Left lobe of liver (tissue), 2 donors: ENCODE measurements at regions not wholly inside any gene's neighbourhood (a gene's known extent, or its start where the extent isn't known, plus 50 kb on each side); places are given as distances from the start of the nearest gene placed in this dataset.

ENCODE experiments used
- ATAC-seq: fragments of 200-7000 bp; cut with Tn5 transposase; one replicate; pipeline ENCODE4 v1.9.1; 2020; ENCODE audit warnings: mild to moderate bottlenecking, moderate library complexity
- DNase-seq: peaks from one replicate; pipeline ENCODE4 v3.0.0-alpha.2; 2020; ENCODE audit warnings: low spot score
- donor health status: DM: no; HTN: no; CAD: no; lungs with moderate emphysema.
- donor health status: DM: no; HTN: yes; CAD: no.

GRCh38 chr2:145321344-145321743 is 801.4 kb upstream of the ZEB2 start:
- ATAC-seq (no peak), DNase-seq (no peak)

DNA sequence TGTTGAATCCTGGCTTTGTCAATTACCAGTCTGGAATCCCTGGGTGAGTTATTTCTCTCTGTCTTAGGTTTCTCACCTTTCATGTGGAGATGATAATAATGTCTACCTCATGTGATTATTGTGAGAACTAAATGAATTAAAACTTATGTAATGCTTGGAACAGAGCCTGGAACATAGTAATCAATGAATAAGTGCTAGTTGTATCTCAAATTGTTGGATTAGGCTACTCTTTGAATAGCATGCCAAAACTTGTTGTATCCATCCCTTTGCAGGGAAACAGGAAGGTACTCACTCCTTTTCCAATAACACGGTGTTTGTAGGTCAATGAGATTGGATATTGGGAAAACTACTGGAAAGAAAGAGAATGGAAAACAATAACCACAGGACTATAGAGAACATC is 796.6 kb upstream of the ZEB2 start:
- ATAC-seq (no peak), DNase-seq (no peak)

DNA sequence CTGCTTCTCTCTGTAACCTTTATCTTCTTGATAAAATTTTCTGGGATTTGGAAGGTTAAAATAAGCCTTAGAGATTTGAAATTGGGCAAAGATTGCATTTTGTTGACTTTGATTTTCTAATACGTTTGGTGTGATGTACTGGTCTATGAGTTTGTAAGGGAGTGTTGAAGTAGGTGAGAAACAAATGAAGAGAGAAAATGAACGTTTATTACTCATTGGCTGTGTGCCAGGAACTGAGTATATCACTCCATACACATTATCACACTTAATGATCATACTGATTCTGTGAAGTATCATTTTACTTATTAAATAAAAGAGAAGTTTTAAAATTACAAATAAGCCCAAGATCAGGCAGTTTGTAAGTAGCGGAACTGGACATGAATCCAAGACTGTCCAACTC is 795.1 kb upstream of the ZEB2 start:
- ATAC-seq (no peak), DNase-seq (no peak)

- ATAC-seq, result no peak
- no peak for DNase-seq
Measured at GRCh38 chr2:145314119-145314633, 794.3 kb upstream of the ZEB2 start.

DNA sequence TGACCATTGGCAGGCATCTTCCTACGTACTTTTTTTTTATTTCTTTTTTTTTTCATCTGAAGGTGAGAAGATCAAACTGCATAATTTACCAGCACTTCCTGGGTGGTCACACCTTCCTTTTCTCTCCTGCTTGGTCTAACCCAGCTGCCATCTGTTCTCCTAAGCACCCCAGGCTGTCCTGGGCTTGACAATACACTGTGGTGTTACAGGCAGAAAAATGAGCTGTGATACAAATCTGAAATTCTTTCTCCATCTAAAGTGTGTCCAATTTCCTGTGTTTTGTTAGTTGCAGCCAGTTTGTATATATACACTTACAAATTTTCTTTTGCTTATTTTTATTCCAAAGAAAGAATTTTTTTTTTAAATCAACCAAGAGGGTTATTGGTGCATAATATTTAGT is 786.0 kb upstream of the ZEB2 start:
- DNase-seq (no peak), ATAC-seq (no peak)

DNA sequence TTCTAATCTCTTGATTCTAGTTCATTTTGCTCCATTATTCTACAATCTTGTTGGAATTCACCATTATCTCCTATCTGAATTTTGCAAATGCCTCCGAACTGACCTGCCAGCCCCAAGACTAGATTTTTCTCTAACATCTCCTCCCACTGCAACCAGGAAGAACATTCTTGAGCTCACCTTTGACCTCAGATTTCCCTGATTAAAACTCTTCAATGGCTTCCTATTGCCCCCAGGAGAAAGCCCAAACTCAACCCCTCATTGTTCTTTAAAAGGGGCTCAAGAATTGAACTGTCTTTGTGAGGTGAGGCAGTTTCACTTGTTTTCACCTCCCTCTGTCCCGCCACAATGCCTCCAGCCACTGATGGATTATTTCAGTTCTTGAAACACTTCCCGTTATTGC is 784.6 kb upstream of the ZEB2 start:
- DNase-seq, result no peak
- ATAC-seq, result no peak

DNA sequence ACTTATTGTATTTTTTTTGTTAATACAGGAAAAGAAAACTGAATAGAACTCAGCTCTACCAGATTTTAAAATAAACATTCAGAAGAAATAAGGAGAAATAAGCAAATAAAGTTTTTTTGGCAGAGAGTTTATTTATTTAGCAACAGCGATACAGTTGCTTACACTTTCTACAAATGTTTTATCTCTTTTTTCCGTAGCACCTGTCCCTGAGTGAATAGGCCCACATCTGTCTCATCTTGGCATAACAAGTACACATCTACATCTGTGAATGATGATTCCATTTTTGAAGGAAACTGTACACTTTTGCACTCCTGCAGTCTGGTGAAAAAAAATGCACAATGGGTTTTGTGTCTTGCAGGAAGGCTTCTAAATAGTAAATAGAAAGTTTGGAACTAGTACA is 783.6 kb upstream of the ZEB2 start:
- no peak for DNase-seq
- ATAC-seq, result no peak

DNA sequence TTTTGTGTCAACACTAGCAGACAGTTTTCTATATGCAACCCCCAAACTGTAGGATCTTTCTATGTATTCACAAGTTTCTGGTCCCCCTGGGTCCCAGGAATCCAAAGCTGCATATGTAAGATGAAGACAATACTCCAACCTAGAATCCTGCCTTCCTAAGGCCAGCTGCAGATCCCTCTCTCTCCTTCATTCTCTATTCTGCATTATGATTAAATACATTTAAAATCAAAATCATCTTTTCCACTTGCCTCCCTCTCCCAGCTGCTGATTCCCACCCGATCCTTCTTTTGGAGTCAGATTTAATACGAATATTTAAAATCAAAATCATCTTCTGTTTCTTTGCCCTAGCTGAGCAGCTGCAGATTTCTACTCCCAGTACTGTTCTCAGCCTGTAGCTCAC is 783.0 kb upstream of the ZEB2 start:
- ATAC-seq (no peak), DNase-seq (no peak)

DNA sequence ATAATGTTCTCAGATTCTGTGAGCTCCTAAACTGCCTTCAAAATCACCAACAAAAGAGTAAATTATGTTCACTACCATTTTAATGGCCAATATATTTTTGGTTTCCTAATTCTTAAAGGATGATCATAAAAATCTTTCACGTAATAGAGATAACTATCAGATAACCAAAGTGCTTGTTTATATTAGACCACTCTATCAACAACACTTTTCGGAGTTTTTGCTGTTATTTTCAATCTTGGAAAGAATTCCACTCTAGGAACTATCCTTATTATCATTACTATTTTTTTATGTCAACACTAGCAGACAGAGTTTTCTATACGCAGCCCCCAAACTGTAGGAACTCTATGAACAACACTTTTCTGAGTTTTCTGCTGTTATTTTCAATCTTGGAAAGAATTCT is 782.5 kb upstream of the ZEB2 start:
- DNase-seq (no peak), ATAC-seq (no peak)

DNA sequence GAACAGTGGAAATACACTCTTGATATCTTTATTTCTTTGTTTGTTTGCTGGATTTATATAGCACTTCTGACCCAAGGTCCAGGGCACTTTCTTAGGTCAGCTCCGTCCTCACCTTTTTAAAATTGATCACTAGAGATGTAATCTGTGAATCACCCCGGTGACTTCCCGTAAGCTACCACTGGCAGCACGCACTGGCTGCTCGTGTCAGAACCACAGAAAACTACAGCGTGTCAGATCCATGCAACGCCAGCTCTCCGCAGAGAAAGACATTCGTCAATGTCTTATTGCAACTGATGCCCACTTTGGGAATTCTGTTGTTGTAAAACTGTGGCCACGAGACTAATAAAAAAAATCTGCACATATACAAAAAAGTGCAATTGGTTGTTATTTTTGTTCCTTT is 779.4 kb upstream of the ZEB2 start:
- DNase-seq (no peak), ATAC-seq (no peak)

GRCh38 chr2:145292166-145292565 is 772.2 kb upstream of the ZEB2 start:
- DNase-seq (no peak), ATAC-seq (no peak)

GRCh38 chr2:145290986-145291385 is 771.1 kb upstream of the ZEB2 start:
- no peak for DNase-seq
- no peak for ATAC-seq

DNA sequence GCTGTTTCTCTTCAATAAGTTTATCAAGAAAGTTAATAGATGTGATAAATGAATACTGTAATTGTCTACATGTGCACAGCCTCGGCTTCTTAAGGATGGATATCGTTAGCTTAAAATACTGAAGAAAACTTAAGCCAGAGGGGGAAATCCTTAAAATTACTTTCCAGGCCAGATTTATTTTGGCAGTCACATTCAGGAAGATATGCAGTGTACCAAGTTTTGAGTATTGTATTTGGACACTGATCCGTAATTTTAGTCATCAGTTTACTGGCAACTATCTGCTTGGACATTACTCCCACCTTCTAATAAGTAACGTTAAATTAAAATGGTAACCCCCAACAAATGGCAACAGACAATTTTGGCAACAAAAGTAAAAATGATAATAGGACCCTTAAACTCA is 770.0 kb upstream of the ZEB2 start:
- DNase-seq, result no peak

GRCh38 chr2:145288650-145289496 is 769.0 kb upstream of the ZEB2 start:
- DNase-seq, result no peak
- no peak for ATAC-seq

More for the DNA sequence above, 770.0 kb upstream of the ZEB2 start:
- ATAC-seq, result no peak

- no peak for ATAC-seq
- DNase-seq, result no peak
Measured at GRCh38 chr2:145287736-145288135, 767.8 kb upstream of the ZEB2 start.

DNA sequence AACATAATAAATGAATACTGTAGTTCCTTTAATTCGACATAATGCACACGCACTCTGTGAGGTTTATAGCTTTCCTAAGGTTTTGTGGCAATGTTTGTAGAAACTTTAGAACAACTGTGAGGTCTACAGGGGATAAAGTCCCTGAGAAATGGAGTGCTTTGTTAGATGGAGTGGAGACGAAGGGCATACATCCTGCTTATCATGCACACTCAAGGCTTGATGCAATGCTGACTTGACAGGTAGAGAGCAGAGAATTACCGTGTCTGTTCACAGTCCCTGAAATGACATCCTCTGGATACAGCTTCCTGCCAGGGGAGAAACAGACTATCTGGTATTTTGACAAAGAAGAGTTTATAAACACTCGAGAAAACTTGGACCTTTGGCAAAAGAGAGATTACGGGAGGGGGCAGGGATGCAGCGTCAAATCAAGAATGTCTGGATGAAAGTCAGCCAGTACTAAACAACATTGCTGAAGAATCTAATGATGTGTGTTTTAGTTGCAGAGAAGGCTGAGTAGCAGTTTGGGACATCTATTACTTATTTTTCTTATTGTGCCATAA is 766.9 kb upstream of the ZEB2 start:
- DNase-seq (no peak), ATAC-seq (no peak)

GRCh38 chr2:145284551-145284950 is 764.6 kb upstream of the ZEB2 start:
- no peak for ATAC-seq
- DNase-seq, result no peak

DNA sequence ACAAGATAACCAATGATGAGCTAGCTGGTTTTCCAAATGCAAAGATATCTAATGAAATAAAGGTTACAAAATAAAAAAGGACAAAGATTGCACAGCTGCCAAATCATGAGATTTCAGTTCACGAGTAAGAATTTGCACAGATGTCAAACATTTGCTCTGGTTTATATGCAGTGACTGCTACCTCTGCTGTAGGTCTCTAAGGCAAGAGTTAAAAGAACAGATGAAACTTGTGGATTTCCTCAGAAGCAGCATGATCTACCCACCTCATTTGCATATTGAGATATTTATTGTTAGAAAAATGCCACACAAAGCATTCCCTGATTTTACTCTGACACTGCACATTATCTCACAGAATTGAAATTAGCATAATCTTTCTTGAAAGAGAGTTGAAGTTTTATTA is 763.2 kb upstream of the ZEB2 start:
- ATAC-seq (no peak), DNase-seq (no peak)

- ATAC-seq (no peak), DNase-seq (no peak)
Measured at GRCh38 chr2:145277922-145278321, 758.0 kb upstream of the ZEB2 start.

DNA sequence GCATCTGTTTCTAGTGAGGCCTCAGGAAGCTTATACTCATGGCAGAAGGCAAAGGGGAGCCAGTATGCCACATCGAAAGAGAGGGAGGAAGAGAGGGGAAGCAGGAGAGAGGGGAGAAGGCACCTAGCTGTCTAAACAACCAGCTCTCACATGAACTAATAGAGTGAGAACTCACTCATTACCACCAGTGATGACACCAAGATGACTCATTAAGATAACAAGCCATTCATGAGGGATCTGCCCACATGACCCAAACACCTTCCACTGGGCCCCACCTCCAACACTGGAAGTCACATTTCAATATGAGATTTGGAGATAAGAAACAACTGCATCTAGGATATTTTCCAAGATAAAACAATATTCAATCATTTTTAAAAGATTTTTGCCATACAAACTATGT is 753.9 kb upstream of the ZEB2 start:
- no peak for DNase-seq
- ATAC-seq, result no peak

DNA sequence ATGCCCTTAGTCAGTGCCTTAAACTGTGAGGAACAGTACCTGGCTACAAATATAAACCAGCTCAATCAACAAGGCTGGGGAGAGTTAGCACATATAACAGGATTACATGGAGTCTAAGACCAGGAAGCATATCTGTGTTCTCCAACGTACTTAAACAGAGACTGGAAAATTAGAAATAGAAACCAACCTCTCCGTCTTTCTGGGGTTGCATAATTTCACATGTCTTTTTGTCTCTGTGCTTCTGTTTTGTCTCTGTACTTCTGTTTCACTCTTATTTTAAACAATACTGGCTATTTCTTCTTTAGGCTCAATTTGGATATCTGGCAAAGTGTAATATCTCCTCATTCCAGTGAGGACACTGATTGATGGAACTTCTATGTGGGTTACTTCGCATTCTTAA is 749.0 kb upstream of the ZEB2 start:
- DNase-seq, result no peak
- ATAC-seq, result no peak

- no peak for DNase-seq
- no peak for ATAC-seq
Measured at GRCh38 chr2:145267451-145267850, 747.5 kb upstream of the ZEB2 start.

- no peak for ATAC-seq
- DNase-seq, result no peak
Measured at GRCh38 chr2:145265244-145265643, 745.3 kb upstream of the ZEB2 start.
